Ovary (tissue), 3 donors: ENCODE measurements at regions not wholly inside any gene's neighbourhood (a gene's known extent, or its start where the extent isn't known, plus 50 kb on each side); places are given as distances from the start of the nearest gene placed in this dataset.

Experiments used
- EP300 ChIP-seq: sonication (generic); formaldehyde crosslinking; IDR thresholded peaks from one replicate; pipeline ENCODE4 v1.6.1; 2017; ENCODE audit warnings: antibody characterized with exemption
- POLR2A ChIP-seq: fragments of 450-650 bp; IDR thresholded peaks from one replicate; pipeline ENCODE4 v1.6.1; 2017; ENCODE audit warnings: antibody characterized with exemption, mild to moderate bottlenecking, moderate library complexity
- TF ChIP-seq, protein P1 (sequence below), 3 donors: fragments of 450-650 bp in 2 of 3; fragments of 200-600 bp in 1 of 3; IDR thresholded peaks; one replicate each; pipeline versions ENCODE4 v1.5.1 to v1.8.0; 2016 to 2022; ENCODE audit warnings: antibody characterized with exemption in 3 of 3, mild to moderate bottlenecking in 1 of 3
- donor health status: DM: no; HTN: no; CAD: no.

DNA sequence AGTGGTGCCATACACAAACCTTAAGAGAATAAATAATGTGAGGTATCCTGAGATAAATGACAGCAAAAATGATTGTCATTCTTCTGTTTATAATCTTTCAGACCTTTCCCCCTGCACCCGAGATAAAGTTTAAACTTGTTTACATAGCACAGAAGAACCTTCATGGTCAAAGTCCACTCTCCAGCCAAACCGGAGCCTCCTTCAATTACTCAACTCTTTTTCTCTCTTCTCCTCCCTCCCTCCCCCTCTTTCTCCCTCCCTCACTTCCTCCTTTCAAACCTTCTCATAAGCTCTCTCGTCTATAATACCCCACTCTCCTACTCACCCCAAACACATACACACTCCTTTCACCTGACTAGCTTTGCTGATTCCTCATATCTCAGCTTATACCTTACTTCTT, 198.9 kb downstream of the EFHB start:
- no peak for TF ChIP-seq EP300
- TF ChIP-seq, protein P1, sequence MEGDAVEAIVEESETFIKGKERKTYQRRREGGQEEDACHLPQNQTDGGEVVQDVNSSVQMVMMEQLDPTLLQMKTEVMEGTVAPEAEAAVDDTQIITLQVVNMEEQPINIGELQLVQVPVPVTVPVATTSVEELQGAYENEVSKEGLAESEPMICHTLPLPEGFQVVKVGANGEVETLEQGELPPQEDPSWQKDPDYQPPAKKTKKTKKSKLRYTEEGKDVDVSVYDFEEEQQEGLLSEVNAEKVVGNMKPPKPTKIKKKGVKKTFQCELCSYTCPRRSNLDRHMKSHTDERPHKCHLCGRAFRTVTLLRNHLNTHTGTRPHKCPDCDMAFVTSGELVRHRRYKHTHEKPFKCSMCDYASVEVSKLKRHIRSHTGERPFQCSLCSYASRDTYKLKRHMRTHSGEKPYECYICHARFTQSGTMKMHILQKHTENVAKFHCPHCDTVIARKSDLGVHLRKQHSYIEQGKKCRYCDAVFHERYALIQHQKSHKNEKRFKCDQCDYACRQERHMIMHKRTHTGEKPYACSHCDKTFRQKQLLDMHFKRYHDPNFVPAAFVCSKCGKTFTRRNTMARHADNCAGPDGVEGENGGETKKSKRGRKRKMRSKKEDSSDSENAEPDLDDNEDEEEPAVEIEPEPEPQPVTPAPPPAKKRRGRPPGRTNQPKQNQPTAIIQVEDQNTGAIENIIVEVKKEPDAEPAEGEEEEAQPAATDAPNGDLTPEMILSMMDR (IDR thresholded peaks at IDR 0.05), result no peak
- no peak for TF ChIP-seq POLR2A
